HEK293 (cell line): ENCODE measurements at regions not wholly inside any gene's neighbourhood (a gene's known extent, or its start where the extent isn't known, plus 50 kb on each side); places are given as distances from the start of the nearest gene placed in this dataset.

Source experiments
- CTCF ChIA-PET: fragments of 350-600 bp; formaldehyde crosslinking; extraction: SDS; loops from one replicate; lab custom pipeline; 2021; ENCODE audit warnings: antibody characterized with exemption; lab: Yijun Ruan, JAX
- POLR2A ChIA-PET: fragments of 300-600 bp; formaldehyde crosslinking; extraction: SDS; loops from one replicate; lab custom pipeline; 2020; ENCODE audit warnings: antibody characterized with exemption, inconsistent platforms; lab: Yijun Ruan, JAX
- H3K27ac ChIP-seq: fragments of 200-500 bp; sonication (Bioruptor generic); 2 replicates; pipeline ENCODE4 v1.5.1; 2014; ENCODE audit warnings: low read depth, low read length, control low read depth, inconsistent platforms; ENCODE audit errors: extremely low read depth
- H3K36me3 ChIP-seq, 2 experiments: fragments of 200-500 bp in 1 of 2; sonication (Bioruptor generic) in 1 of 2; 1 replicate in 1 of 2; 2 replicates in 1 of 2; pipeline ENCODE4 v1.5.1; 2014 to 2017; ENCODE audit warnings: inconsistent platforms in 2 of 2, low read length in 2 of 2; ENCODE audit not compliant: control insufficient read depth in 2 of 2, insufficient read depth in 1 of 2
- H3K4me1 ChIP-seq: fragments of 200-500 bp; sonication (Bioruptor generic); 2 replicates; pipeline ENCODE4 v1.5.1; 2014; ENCODE audit warnings: mild to moderate bottlenecking, low read length, inconsistent platforms; ENCODE audit not compliant: control insufficient read depth, insufficient read depth
- H3K4me3 ChIP-seq: 2 replicates; pipeline ENCODE4 v1.5.1; 2011; ENCODE audit warnings: low read depth, mild to moderate bottlenecking, control low read depth, low read length, moderate library complexity
- H3K9me3 ChIP-seq: fragments of 200-500 bp; sonication (Bioruptor generic); 2 replicates; pipeline ENCODE4 v1.5.1; 2014; ENCODE audit warnings: low read depth, low read length, inconsistent platforms; ENCODE audit not compliant: control insufficient read depth, insufficient read depth
- SETDB1 ChIP-seq: IDR thresholded peaks from one replicate; pipeline ENCODE4 v1.6.1; 2017; ENCODE audit warnings: mild to moderate bottlenecking, low read length, moderate library complexity, mixed read lengths; ENCODE audit not compliant: insufficient read length
- ZNF324 ChIP-seq: fragments of 450-650 bp; formaldehyde crosslinking; IDR thresholded peaks from 2 replicates; pipeline ENCODE4 v1.5.1; 2016; ENCODE audit warnings: missing biosample characterization, missing genetic modification characterization
- ZNF335 ChIP-seq: fragments of 450-650 bp; formaldehyde crosslinking; conservative IDR thresholded peaks from 2 replicates; pipeline ENCODE4 v1.5.1; 2016; ENCODE audit warnings: missing biosample characterization, missing genetic modification characterization
- ZNF433 ChIP-seq: fragments of 450-650 bp; formaldehyde crosslinking; IDR thresholded peaks from 2 replicates; pipeline ENCODE4 v1.5.1; 2016; ENCODE audit warnings: missing biosample characterization, missing genetic modification characterization, low read depth
- ZNF544 ChIP-seq: fragments of 450-650 bp; formaldehyde crosslinking; IDR thresholded peaks from 2 replicates; pipeline ENCODE4 v1.5.0; 2017; ENCODE audit warnings: missing biosample characterization, missing genetic modification characterization
- ZNF626 ChIP-seq: fragments of 450-650 bp; sonication (Bioruptor Pico); formaldehyde crosslinking; IDR thresholded peaks from 2 replicates; pipeline ENCODE4 v1.5.1; 2018; ENCODE audit warnings: missing biosample characterization, missing genetic modification characterization, inconsistent platforms
- ZNF701 ChIP-seq: fragments of 450-650 bp; formaldehyde crosslinking; IDR thresholded peaks from 2 replicates; pipeline ENCODE4 v1.5.1; 2016; ENCODE audit warnings: missing biosample characterization, missing genetic modification characterization
- TF ChIP-seq, protein P1 (sequence below): fragments of 450-650 bp; formaldehyde crosslinking; IDR thresholded peaks from 2 replicates; pipeline ENCODE4 v1.5.1; 2016; ENCODE audit warnings: missing biosample characterization, missing genetic modification characterization
- TF ChIP-seq, protein P2 (sequence below): fragments of 450-650 bp; formaldehyde crosslinking; IDR thresholded peaks from 2 replicates; pipeline ENCODE4 v1.5.1; 2016; ENCODE audit warnings: missing biosample characterization, missing genetic modification characterization
- TF ChIP-seq, protein P3 (sequence below): fragments of 450-650 bp; formaldehyde crosslinking; IDR thresholded peaks from 2 replicates; pipeline ENCODE4 v1.5.1; 2016; ENCODE audit warnings: missing biosample characterization, missing genetic modification characterization
- TF ChIP-seq, protein P4 (sequence below): fragments of 450-650 bp; formaldehyde crosslinking; IDR thresholded peaks from 2 replicates; pipeline ENCODE4 v1.5.1; 2016; ENCODE audit warnings: missing biosample characterization, missing genetic modification characterization
- TF ChIP-seq, protein P5 (sequence below): fragments of 450-650 bp; formaldehyde crosslinking; IDR thresholded peaks from 2 replicates; pipeline ENCODE4 v1.5.1; 2017; ENCODE audit warnings: missing biosample characterization, missing genetic modification characterization

DNA sequence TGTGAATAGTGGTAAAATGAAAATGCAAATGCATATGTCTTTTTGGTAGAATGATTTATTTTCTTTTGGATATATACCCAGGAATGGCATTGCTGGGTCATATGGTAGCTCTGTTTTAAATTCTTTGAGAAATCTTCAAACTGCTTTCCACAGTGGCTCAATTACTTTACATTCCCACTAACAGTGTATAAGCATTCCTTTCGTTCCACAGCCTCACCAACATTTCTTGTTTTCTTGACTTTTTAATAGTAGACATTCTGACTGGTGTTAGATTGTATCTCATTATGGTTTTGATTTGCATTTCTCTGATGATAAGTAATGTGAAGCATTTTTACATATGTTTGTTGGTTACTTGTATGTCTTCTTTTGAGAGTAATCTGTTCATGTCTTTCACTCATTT lies 144.0 kb downstream of the SIM1 start (continued):
- TF ChIP-seq, protein P1, sequence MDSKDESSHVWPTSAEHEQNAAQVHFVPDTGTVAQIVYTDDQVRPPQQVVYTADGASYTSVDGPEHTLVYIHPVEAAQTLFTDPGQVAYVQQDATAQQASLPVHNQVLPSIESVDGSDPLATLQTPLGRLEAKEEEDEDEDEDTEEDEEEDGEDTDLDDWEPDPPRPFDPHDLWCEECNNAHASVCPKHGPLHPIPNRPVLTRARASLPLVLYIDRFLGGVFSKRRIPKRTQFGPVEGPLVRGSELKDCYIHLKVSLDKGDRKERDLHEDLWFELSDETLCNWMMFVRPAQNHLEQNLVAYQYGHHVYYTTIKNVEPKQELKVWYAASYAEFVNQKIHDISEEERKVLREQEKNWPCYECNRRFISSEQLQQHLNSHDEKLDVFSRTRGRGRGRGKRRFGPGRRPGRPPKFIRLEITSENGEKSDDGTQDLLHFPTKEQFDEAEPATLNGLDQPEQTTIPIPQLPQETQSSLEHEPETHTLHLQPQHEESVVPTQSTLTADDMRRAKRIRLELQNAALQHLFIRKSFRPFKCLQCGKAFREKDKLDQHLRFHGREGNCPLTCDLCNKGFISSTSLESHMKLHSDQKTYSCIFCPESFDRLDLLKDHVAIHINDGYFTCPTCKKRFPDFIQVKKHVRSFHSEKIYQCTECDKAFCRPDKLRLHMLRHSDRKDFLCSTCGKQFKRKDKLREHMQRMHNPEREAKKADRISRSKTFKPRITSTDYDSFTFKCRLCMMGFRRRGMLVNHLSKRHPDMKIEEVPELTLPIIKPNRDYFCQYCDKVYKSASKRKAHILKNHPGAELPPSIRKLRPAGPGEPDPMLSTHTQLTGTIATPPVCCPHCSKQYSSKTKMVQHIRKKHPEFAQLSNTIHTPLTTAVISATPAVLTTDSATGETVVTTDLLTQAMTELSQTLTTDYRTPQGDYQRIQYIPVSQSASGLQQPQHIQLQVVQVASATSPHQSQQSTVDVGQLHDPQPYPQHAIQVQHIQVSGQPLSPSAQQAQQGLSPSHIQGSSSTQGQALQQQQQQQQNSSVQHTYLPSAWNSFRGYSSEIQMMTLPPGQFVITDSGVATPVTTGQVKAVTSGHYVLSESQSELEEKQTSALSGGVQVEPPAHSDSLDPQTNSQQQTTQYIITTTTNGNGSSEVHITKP (tag by site-specific recombination), result no peak
- TF ChIP-seq ZNF626 (tag by site-specific recombination), result no peak

DNA sequence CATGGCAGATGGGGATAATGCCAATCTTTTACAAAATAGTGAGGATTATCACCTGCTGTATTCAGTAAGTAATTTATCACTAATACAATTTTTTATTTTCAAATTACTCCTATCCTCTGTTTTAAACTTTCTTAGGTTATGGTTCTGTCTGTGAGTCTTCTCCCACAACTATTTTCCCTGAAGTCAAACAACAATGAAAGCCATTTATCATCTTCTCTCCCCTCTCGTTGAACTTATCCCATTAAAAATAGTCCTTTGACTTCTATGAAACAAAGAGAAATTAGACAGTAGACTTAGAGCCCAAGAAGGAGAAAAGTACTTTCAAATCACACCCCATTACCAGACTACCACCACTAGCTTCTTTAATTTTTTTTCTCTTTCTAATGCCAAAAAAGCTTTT lies 147.7 kb downstream of the SIM1 start:
- Histone ChIP-seq H3K4me3 (no peak overlapping the region), H3K36me3 (no peaks in the 10 kb centered on the region), H3K27ac (no peak overlapping the region), H3K9me3 (no peaks in the 10 kb centered on the region), H3K4me1 (no peaks in the 10 kb centered on the region)
- POLR2A ChIA-PET, result no interaction called here
- TF ChIP-seq, protein P2, sequence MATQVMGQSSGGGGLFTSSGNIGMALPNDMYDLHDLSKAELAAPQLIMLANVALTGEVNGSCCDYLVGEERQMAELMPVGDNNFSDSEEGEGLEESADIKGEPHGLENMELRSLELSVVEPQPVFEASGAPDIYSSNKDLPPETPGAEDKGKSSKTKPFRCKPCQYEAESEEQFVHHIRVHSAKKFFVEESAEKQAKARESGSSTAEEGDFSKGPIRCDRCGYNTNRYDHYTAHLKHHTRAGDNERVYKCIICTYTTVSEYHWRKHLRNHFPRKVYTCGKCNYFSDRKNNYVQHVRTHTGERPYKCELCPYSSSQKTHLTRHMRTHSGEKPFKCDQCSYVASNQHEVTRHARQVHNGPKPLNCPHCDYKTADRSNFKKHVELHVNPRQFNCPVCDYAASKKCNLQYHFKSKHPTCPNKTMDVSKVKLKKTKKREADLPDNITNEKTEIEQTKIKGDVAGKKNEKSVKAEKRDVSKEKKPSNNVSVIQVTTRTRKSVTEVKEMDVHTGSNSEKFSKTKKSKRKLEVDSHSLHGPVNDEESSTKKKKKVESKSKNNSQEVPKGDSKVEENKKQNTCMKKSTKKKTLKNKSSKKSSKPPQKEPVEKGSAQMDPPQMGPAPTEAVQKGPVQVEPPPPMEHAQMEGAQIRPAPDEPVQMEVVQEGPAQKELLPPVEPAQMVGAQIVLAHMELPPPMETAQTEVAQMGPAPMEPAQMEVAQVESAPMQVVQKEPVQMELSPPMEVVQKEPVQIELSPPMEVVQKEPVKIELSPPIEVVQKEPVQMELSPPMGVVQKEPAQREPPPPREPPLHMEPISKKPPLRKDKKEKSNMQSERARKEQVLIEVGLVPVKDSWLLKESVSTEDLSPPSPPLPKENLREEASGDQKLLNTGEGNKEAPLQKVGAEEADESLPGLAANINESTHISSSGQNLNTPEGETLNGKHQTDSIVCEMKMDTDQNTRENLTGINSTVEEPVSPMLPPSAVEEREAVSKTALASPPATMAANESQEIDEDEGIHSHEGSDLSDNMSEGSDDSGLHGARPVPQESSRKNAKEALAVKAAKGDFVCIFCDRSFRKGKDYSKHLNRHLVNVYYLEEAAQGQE (tag by site-specific recombination), result no peak
- TF ChIP-seq ZNF701 (tag by site-specific recombination) (no peak), ZNF544 (tag by site-specific recombination) (no peak), ZNF433 (tag by site-specific recombination) (no peak), ZNF335 (tag by site-specific recombination) (no peak), SETDB1 (no peak), ZNF324 (tag by site-specific recombination) (no peak)
- TF ChIP-seq, protein P3, sequence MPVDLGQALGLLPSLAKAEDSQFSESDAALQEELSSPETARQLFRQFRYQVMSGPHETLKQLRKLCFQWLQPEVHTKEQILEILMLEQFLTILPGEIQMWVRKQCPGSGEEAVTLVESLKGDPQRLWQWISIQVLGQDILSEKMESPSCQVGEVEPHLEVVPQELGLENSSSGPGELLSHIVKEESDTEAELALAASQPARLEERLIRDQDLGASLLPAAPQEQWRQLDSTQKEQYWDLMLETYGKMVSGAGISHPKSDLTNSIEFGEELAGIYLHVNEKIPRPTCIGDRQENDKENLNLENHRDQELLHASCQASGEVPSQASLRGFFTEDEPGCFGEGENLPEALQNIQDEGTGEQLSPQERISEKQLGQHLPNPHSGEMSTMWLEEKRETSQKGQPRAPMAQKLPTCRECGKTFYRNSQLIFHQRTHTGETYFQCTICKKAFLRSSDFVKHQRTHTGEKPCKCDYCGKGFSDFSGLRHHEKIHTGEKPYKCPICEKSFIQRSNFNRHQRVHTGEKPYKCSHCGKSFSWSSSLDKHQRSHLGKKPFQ (tag by site-specific recombination), result no peak
- TF ChIP-seq, protein P4, sequence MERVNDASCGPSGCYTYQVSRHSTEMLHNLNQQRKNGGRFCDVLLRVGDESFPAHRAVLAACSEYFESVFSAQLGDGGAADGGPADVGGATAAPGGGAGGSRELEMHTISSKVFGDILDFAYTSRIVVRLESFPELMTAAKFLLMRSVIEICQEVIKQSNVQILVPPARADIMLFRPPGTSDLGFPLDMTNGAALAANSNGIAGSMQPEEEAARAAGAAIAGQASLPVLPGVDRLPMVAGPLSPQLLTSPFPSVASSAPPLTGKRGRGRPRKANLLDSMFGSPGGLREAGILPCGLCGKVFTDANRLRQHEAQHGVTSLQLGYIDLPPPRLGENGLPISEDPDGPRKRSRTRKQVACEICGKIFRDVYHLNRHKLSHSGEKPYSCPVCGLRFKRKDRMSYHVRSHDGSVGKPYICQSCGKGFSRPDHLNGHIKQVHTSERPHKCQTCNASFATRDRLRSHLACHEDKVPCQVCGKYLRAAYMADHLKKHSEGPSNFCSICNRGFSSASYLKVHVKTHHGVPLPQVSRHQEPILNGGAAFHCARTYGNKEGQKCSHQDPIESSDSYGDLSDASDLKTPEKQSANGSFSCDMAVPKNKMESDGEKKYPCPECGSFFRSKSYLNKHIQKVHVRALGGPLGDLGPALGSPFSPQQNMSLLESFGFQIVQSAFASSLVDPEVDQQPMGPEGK, result no peak
- TF ChIP-seq, protein P5, sequence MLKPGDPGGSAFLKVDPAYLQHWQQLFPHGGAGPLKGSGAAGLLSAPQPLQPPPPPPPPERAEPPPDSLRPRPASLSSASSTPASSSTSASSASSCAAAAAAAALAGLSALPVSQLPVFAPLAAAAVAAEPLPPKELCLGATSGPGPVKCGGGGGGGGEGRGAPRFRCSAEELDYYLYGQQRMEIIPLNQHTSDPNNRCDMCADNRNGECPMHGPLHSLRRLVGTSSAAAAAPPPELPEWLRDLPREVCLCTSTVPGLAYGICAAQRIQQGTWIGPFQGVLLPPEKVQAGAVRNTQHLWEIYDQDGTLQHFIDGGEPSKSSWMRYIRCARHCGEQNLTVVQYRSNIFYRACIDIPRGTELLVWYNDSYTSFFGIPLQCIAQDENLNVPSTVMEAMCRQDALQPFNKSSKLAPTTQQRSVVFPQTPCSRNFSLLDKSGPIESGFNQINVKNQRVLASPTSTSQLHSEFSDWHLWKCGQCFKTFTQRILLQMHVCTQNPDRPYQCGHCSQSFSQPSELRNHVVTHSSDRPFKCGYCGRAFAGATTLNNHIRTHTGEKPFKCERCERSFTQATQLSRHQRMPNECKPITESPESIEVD (tag by site-specific recombination), result no peak
- CTCF ChIA-PET, result interaction anchor here (0.6 to 1.8 kb wide), 4 partner anchors 9 to 207 kb away, joined by 3 to 6 read pairs (median 3); no protein-coding TSS in a partner anchor
